Gastrocnemius medialis (tissue), 4 donors: ENCODE measurements at regions not wholly inside any gene's neighbourhood (a gene's known extent, or its start where the extent isn't known, plus 50 kb on each side); places are given as distances from the start of the nearest gene placed in this dataset.

Experiments used
- POLR2A ChIP-seq, 2 donors: fragments of 450-650 bp; IDR thresholded peaks; one replicate each; pipeline ENCODE4 v1.6.1; 2017; ENCODE audit warnings: antibody characterized with exemption in 2 of 2, mild to moderate bottlenecking in 2 of 2, moderate library complexity in 2 of 2
- TF ChIP-seq, protein P1 (sequence below), 5 experiments: fragments of 450-650 bp in 3 of 5; fragments of 200-600 bp in 2 of 5; sonication (generic) in 2 of 5; IDR thresholded peaks in 4 of 5; conservative IDR thresholded peaks in 1 of 5; 1 replicate in 4 of 5; 2 replicates in 1 of 5; pipeline ENCODE4 v1.5.1; 2016 to 2019; ENCODE audit warnings: antibody characterized with exemption in 5 of 5, mild to moderate bottlenecking in 3 of 5, moderate library complexity in 3 of 5

- TF ChIP-seq, protein P1, sequence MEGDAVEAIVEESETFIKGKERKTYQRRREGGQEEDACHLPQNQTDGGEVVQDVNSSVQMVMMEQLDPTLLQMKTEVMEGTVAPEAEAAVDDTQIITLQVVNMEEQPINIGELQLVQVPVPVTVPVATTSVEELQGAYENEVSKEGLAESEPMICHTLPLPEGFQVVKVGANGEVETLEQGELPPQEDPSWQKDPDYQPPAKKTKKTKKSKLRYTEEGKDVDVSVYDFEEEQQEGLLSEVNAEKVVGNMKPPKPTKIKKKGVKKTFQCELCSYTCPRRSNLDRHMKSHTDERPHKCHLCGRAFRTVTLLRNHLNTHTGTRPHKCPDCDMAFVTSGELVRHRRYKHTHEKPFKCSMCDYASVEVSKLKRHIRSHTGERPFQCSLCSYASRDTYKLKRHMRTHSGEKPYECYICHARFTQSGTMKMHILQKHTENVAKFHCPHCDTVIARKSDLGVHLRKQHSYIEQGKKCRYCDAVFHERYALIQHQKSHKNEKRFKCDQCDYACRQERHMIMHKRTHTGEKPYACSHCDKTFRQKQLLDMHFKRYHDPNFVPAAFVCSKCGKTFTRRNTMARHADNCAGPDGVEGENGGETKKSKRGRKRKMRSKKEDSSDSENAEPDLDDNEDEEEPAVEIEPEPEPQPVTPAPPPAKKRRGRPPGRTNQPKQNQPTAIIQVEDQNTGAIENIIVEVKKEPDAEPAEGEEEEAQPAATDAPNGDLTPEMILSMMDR (IDR thresholded peaks at IDR 0.05 in 4 of 5, conservative IDR thresholded peaks at IDR 0.05 in 1 of 5), result no peak
- no peak for TF ChIP-seq POLR2A (IDR thresholded peaks at IDR 0.05)
Measured at GRCh38 chr16:8408855-8409567, 181.3 kb downstream of the TMEM114 start.
